ENCODE measurements at regions not wholly inside any gene's neighbourhood (a gene's known extent, or its start where the extent isn't known, plus 50 kb on each side); places are given as distances from the start of the nearest gene placed in this dataset.

- Histone ChIP-seq H3K27ac (no peak overlapping the region), H3K9me3 (no peaks in the 10 kb centered on the region), H3K4me3 (no peak overlapping the region), H3K36me3 (no peaks in the 10 kb centered on the region), H3K4me1 (ENCODE audit: insufficient read depth) (no peaks in the 10 kb centered on the region), H3K27me3 (no peaks in the 10 kb centered on the region)
- intact Hi-C loops (cut with DNase I): no loop called here
- 74 to 93% (median 82%) methylated on average over 1 of the region's 1 CpG for WGBS, 3 donors
- DNase-seq: no peak
- TF ChIP-seq CTCF (IDR thresholded peaks at IDR 0.05): no peak
- no peak for TF ChIP-seq EP300 (IDR thresholded peaks at IDR 0.05)
- TF ChIP-seq POLR2A (IDR thresholded peaks at IDR 0.05): no peak
Observed at GRCh38 chr2:53302455-53302854, 465.1 kb upstream of the CHAC2 start.

DNA sequence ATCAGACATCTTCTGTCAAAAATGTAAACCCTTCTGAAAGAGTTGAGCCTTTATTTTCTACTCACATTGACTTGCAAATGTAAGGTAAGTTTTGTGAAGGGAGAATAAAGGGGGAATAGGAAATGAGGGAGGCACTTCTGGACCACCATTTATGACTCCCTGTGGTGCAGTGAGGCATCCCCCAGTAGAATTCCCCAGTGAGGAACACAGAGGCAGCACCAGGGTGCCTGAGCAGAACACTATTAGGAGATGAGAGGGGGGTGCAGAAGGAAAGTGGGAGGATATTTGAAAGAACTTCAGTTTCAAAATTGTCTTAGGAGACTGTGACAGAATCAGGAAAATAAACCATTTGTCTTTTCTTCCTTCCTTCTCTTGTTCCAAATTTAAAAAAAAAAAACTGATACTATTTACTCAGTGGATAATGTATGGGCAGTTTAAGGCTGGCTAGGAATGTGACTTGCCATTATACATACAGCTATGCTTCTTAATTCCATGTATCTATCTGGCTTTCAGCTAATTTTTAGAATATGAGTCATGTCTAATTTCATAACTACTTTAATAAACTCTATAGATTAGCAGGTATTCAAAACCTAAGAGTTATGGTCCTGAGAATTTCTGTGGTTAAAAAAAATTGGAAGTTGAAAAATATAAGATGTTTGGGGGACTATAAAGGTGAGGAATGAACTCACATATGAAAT is 478.1 kb upstream of the CHAC2 start:
- intact Hi-C loops (cut with DNase I): no loop called here
- Histone ChIP-seq H3K27me3 (no peaks in the 10 kb centered on the region), H3K9me3 (no peaks in the 10 kb centered on the region), H3K4me1 (ENCODE audit: insufficient read depth) (no peaks in the 10 kb centered on the region), H3K4me3 (no peak overlapping the region), H3K36me3 (no peaks in the 10 kb centered on the region), H3K27ac (no peak overlapping the region)
- no peak for TF ChIP-seq POLR2A (IDR thresholded peaks at IDR 0.05)
- no peak for TF ChIP-seq EP300 (IDR thresholded peaks at IDR 0.05)
- TF ChIP-seq CTCF (IDR thresholded peaks at IDR 0.05): no peak
- no peak for DNase-seq

DNA sequence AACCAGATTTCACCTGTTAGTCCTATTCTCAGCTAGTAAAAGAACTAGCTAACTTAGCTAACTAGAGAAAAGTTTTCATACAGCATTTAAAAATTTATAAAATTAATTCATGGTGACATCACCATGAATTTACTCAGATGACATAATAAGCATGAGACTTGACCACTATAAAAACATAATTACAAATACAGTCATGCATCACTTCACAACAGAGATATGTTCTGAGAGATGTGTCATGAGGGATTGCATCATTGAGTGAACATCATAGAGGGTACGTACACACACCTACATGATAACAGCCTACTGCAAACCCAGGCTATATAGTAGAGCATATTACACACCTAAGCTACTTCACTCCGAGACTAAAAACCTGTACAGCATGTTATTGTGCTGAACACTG is 481.3 kb upstream of the CHAC2 start:
- Histone ChIP-seq H3K27ac (no peak overlapping the region), H3K4me3 (no peak overlapping the region), H3K27me3 (no peaks in the 10 kb centered on the region), H3K36me3 (no peaks in the 10 kb centered on the region), H3K9me3 (no peaks in the 10 kb centered on the region), H3K4me1 (ENCODE audit: insufficient read depth) (no peaks in the 10 kb centered on the region)
- WGBS, 3 donors: 92 to 98% (median 93%) methylated on average over 2 of the region's 2 CpGs
- DNase-seq: no peak
- TF ChIP-seq CTCF (IDR thresholded peaks at IDR 0.05) (no peak), EP300 (IDR thresholded peaks at IDR 0.05) (no peak), POLR2A (IDR thresholded peaks at IDR 0.05) (no peak)
- intact Hi-C loops (cut with DNase I): no loop called here

DNA sequence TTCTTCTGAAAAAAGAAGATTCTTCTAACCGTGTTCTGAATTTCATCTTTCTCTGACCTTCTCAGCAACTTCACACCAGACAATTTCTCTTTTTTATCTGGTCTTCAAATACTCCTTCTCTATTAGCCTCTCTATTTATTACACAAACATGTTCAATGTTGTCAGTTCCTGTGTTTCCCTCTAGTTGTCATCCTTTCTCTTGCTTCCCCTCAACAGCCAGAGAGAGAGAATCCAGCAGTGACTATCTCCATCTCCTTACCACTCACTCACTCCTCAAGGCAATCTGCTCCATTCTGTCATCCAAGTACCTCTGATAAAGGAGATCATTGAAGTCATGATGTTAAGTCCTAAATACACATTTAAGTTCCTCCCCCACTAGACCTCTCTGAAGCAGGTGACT is 491.9 kb upstream of the CHAC2 start:
- no peak overlapping the region for H3K4me3 ChIP-seq
- DNase-seq: no peak
- intact Hi-C loops (cut with DNase I): no loop called here
- H3K9me3 ChIP-seq: no peaks in the 10 kb centered on the region
- 35 to 61% (median 61%) methylated on average over 1 of the region's 1 CpG for WGBS, 3 donors
- TF ChIP-seq CTCF (IDR thresholded peaks at IDR 0.05) (no peak), POLR2A (IDR thresholded peaks at IDR 0.05) (no peak), EP300 (IDR thresholded peaks at IDR 0.05) (no peak)
- no peaks in the 10 kb centered on the region for H3K36me3 ChIP-seq
- no peak overlapping the region for H3K27ac ChIP-seq
- H3K27me3 ChIP-seq: no peaks in the 10 kb centered on the region
- H3K4me1 ChIP-seq (ENCODE audit: insufficient read depth): no peaks in the 10 kb centered on the region
